ENCODE measurements at regions not wholly inside any gene's neighbourhood (a gene's known extent, or its start where the extent isn't known, plus 50 kb on each side); places are given as distances from the start of the nearest gene placed in this dataset.

DNA sequence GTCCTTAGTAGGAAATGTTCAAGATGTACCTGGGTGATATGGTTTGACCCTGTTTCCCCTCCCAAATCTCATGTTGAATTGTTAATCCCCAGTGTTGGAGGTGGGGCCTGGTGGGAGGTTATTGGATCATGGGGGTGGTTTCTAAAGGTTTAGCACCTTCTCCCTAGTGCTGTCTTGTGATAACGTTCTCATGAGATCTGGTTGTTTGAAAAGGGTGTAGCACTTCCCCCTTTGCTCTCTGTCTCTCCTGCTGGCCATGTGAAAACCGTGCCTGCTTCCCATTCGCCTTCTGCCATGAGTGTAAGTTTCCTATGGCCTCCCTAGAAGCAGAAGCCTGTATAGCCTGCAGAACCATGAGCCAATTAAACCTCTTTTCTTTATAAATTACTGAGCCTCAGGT is 353.0 kb upstream of the SFSWAP start:
- no peak for DNase-seq (ENCODE audit: low spot score)
- no peaks in the 10 kb centered on the region for H3K36me3 ChIP-seq
- peaks cover 13% of the 10 kb centered on the region for H3K27me3 Mint-ChIP-seq (ENCODE audit: insufficient read depth, low read depth)
- no peaks in the 10 kb centered on the region for H3K79me2 ChIP-seq (ENCODE audit: low read depth)
- no peak overlapping the region for H2AFZ ChIP-seq (replicated peaks)
- H3K4me1 Mint-ChIP-seq: peaks cover 50% of the 10 kb centered on the region
- peak overlapping the region; percentile 38 for H3K27ac Mint-ChIP-seq
- no peak overlapping the region for H3K27ac ChIP-seq
- H3K9me3 ChIP-seq (ENCODE audit: low read depth): no peaks in the 10 kb centered on the region
- H3K9ac ChIP-seq: no peak overlapping the region
- no peaks in the 10 kb centered on the region for H3K27me3 ChIP-seq
- TF ChIP-seq, protein P1, sequence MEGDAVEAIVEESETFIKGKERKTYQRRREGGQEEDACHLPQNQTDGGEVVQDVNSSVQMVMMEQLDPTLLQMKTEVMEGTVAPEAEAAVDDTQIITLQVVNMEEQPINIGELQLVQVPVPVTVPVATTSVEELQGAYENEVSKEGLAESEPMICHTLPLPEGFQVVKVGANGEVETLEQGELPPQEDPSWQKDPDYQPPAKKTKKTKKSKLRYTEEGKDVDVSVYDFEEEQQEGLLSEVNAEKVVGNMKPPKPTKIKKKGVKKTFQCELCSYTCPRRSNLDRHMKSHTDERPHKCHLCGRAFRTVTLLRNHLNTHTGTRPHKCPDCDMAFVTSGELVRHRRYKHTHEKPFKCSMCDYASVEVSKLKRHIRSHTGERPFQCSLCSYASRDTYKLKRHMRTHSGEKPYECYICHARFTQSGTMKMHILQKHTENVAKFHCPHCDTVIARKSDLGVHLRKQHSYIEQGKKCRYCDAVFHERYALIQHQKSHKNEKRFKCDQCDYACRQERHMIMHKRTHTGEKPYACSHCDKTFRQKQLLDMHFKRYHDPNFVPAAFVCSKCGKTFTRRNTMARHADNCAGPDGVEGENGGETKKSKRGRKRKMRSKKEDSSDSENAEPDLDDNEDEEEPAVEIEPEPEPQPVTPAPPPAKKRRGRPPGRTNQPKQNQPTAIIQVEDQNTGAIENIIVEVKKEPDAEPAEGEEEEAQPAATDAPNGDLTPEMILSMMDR (IDR thresholded peaks at IDR 0.05): no peak
- TF ChIP-seq EZH2phosphoT487 (IDR thresholded peaks at IDR 0.05) (no peak), EZH2 (IDR thresholded peaks at IDR 0.05) (no peak)
- no peaks in the 10 kb centered on the region for H4K20me1 ChIP-seq (ENCODE audit: low read depth)
- H3K36me3 Mint-ChIP-seq: no peaks in the 10 kb centered on the region
- H3K4me3 ChIP-seq: no peak overlapping the region
- no peaks in the 10 kb centered on the region for H3K4me1 ChIP-seq
- peaks cover under 1% of the 10 kb centered on the region for H3K9me3 Mint-ChIP-seq
- no peaks in the 10 kb centered on the region for H3F3A ChIP-seq (ENCODE audit: low read depth)
- H3K4me2 ChIP-seq: no peak overlapping the region
- no peak overlapping the region for H3K4me3 Mint-ChIP-seq

DNA sequence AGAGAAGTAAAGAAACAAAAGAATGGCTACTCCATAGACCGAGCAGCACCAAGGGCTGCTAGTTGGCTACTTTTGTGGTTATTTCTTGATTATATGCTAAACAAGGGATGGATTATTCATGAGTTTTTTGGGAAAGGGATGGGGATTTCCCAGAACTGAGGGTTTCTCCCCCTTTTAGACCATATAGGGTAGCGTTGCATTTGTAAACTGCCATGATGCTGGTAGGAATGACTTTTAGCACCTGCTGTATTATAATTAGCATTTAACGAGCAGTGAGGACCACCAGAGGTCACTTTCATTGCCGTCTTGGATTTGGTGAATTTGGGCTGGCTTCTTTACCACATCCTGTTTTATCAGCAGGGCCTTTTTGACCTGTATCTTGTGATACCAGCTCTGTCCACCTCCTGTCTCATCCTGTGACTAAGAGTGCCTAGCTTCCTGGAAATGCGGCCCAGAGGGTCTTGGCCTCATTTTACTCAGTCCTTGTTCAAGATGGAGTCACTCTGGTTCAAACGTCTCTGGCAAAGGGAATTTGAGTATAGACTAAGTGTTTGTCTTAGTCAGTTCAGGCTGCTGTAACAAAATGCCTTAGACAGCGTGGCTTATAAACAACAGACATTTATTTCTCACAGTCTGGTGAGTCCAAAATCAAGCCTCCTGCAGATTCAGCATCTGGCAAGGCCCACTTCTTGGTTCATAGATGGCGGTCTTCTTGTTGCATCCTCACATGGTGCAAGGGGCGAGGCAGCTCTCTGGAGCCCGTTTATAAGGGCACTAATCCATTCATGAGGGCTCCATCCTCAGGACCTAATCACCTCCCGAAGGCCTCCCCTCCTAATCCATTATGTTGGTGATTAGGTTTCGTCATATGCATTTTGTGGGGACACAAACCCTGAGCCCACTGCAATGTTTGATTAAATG is 348.3 kb upstream of the SFSWAP start:
- H3K4me2 ChIP-seq: no peak overlapping the region
- no peak overlapping the region for H3K27ac ChIP-seq
- H3K36me3 Mint-ChIP-seq: no peaks in the 10 kb centered on the region
- H3K9me3 ChIP-seq (ENCODE audit: low read depth): no peaks in the 10 kb centered on the region
- no peak for DNase-seq (ENCODE audit: low spot score)
- no peaks in the 10 kb centered on the region for H3K36me3 ChIP-seq
- H3K79me2 ChIP-seq (ENCODE audit: low read depth): no peaks in the 10 kb centered on the region
- H3K27me3 Mint-ChIP-seq (ENCODE audit: insufficient read depth, low read depth): peaks cover 10% of the 10 kb centered on the region
- no peaks in the 10 kb centered on the region for H4K20me1 ChIP-seq (ENCODE audit: low read depth)
- H3K4me1 Mint-ChIP-seq: peaks cover 30% of the 10 kb centered on the region
- H3K4me3 Mint-ChIP-seq: no peak overlapping the region
- H3K27ac Mint-ChIP-seq: peak overlapping the region; percentile 34
- no peak overlapping the region for H2AFZ ChIP-seq (replicated peaks)
- no peak overlapping the region for H3K4me3 ChIP-seq
- no peaks in the 10 kb centered on the region for H3F3A ChIP-seq (ENCODE audit: low read depth)
- H3K9ac ChIP-seq: no peak overlapping the region
- TF ChIP-seq EZH2phosphoT487 (IDR thresholded peaks at IDR 0.05) (no peak), EZH2 (IDR thresholded peaks at IDR 0.05) (no peak)
- TF ChIP-seq, protein P1 (IDR thresholded peaks at IDR 0.05): no peak
- no peaks in the 10 kb centered on the region for H3K4me1 ChIP-seq
- peaks cover 3% of the 10 kb centered on the region for H3K9me3 Mint-ChIP-seq
- H3K27me3 ChIP-seq: no peaks in the 10 kb centered on the region

DNA sequence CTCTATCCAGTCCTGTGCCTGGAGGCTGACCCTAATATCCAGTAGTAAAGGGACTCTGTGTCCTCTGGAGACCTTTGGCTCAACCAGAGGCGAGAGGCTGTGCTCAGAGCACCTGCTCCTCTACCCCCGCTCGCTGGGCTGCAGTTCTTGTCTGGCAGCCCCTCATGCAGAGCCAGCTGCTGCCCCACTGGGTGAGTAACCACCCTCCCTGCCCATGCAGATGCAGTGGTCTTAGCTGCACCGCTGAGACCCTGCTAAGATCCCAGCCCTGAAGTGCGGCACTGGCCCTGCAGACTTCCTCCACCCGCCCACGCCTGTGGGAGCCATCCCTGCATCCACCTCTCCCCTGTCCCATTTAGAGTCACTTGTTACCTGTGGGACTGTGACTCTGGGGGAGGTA is 347.5 kb upstream of the SFSWAP start:
- peaks cover 29% of the 10 kb centered on the region for H3K4me1 Mint-ChIP-seq

More for the DNA sequence above, 347.5 kb upstream of the SFSWAP start:
- no peaks in the 10 kb centered on the region for H3K27me3 ChIP-seq
- H3K9me3 ChIP-seq (ENCODE audit: low read depth): no peaks in the 10 kb centered on the region
- no peak overlapping the region for H3K4me3 ChIP-seq
- H3K4me1 ChIP-seq: no peaks in the 10 kb centered on the region
- no peaks in the 10 kb centered on the region for H3K36me3 ChIP-seq
- no peaks in the 10 kb centered on the region for H3K79me2 ChIP-seq (ENCODE audit: low read depth)
- TF ChIP-seq, protein P1 (IDR thresholded peaks at IDR 0.05): no peak
- TF ChIP-seq EZH2phosphoT487 (IDR thresholded peaks at IDR 0.05) (no peak), EZH2 (IDR thresholded peaks at IDR 0.05) (no peak)
- H3K36me3 Mint-ChIP-seq: no peaks in the 10 kb centered on the region
- H3K27ac Mint-ChIP-seq: peak overlapping the region; percentile 34
- no peak overlapping the region for H3K9ac ChIP-seq
- H2AFZ ChIP-seq (replicated peaks): no peak overlapping the region
- no peak overlapping the region for H3K27ac ChIP-seq
- H3K4me2 ChIP-seq: no peak overlapping the region
- no peak overlapping the region for H3K4me3 Mint-ChIP-seq
- H4K20me1 ChIP-seq (ENCODE audit: low read depth): no peaks in the 10 kb centered on the region
- H3F3A ChIP-seq (ENCODE audit: low read depth): no peaks in the 10 kb centered on the region
- peaks cover 7% of the 10 kb centered on the region for H3K27me3 Mint-ChIP-seq (ENCODE audit: insufficient read depth, low read depth)
- peaks cover 3% of the 10 kb centered on the region for H3K9me3 Mint-ChIP-seq
- DNase-seq (ENCODE audit: low spot score): no peak
